Esophagus muscularis mucosa (tissue), 4 donors: ENCODE measurements at regions not wholly inside any gene's neighbourhood (a gene's known extent, or its start where the extent isn't known, plus 50 kb on each side); places are given as distances from the start of the nearest gene placed in this dataset.

ENCODE experiments used
- DNase-seq: peaks from one replicate; pipeline ENCODE4 v3.0.0-alpha.2; 2017; ENCODE audit errors: extremely low spot score
- H3K27ac ChIP-seq, 4 donors: fragments of 200-600 bp; sonication (generic); replicated peaks in 1 of 4; 1 replicate in 3 of 4; 2 replicates in 1 of 4; pipeline ENCODE4 v1.5.1; 2016 to 2019; ENCODE audit warnings: mild to moderate bottlenecking in 1 of 4
- H3K27me3 ChIP-seq, 4 donors: fragments of 200-600 bp; sonication (generic); one replicate each; pipeline versions ENCODE4 v1.5.1 to v1.6.0; 2016 to 2019
- H3K36me3 ChIP-seq, 4 donors: fragments of 200-600 bp; sonication (generic); one replicate each; pipeline ENCODE4 v1.5.1; 2016 to 2019
- H3K4me1 ChIP-seq, 4 donors: fragments of 200-600 bp; sonication (generic); one replicate each; pipeline ENCODE4 v1.5.1; 2016 to 2019
- H3K4me3 ChIP-seq, 4 donors: fragments of 200-600 bp; sonication (generic); 1 replicate in 2 of 4; 2 replicates in 2 of 4; pipeline ENCODE4 v1.5.1; 2016 to 2019; ENCODE audit warnings: mild to moderate bottlenecking in 4 of 4, moderate library complexity in 1 of 4
- H3K9me3 ChIP-seq, 4 donors: fragments of 200-600 bp; sonication (generic); 1 replicate in 3 of 4; 2 replicates in 1 of 4; pipeline ENCODE4 v1.5.1; 2016 to 2019
- EP300 ChIP-seq: sonication (generic); formaldehyde crosslinking; IDR thresholded peaks from one replicate; pipeline ENCODE4 v1.6.1; 2017; ENCODE audit warnings: antibody characterized with exemption
- POLR2A ChIP-seq: fragments of 450-650 bp; IDR thresholded peaks from one replicate; pipeline ENCODE4 v1.6.1; 2017; ENCODE audit warnings: antibody characterized with exemption, moderate library complexity, mild to moderate bottlenecking, low read depth
- POLR2AphosphoS5 ChIP-seq, 2 donors: sonication (generic); formaldehyde crosslinking; IDR thresholded peaks; one replicate each; pipeline ENCODE4 v1.6.1; 2017; ENCODE audit warnings: antibody characterized with exemption in 2 of 2
- WGBS: methylation state at CpG from one replicate; pipeline ENCODE4 v1.1.5; 2018; 5-methylcytosine and 5-hydroxymethylcytosine counted together
- intact Hi-C: fragments of 100-400 bp; cut with DNase I; formaldehyde crosslinking; loops from one replicate; pipeline ENCODE4 v1.15.1; 2023
- TF ChIP-seq, protein P1 (sequence below), 3 experiments: fragments of 200-600 bp in 2 of 3; fragments of 450-650 bp in 1 of 3; sonication (generic) in 2 of 3; IDR thresholded peaks; one replicate each; pipeline ENCODE4 v1.5.1; 2017 to 2019; ENCODE audit warnings: antibody characterized with exemption in 3 of 3, mild to moderate bottlenecking in 2 of 3, moderate library complexity in 1 of 3

GRCh38 chr12:91604897-91605296 is 422.3 kb upstream of the DCN start:
- Histone ChIP-seq H3K27ac (no peak overlapping the region), H3K9me3 (no peaks in the 10 kb centered on the region), H3K27me3 (no peaks in the 10 kb centered on the region), H3K4me1 (peaks cover 0 to 6% (median 0%) of the 10 kb centered on the region in 4 donors), H3K4me3 (no peak overlapping the region), H3K36me3 (no peaks in the 10 kb centered on the region)
- intact Hi-C loops = no loop called here
- 65% methylated on average over 6 of the region's 6 CpGs for WGBS
- no peak for DNase-seq
- TF ChIP-seq EP300 (no peak), POLR2A (no peak), POLR2AphosphoS5 (IDR thresholded peaks at IDR 0.05) (no peak)
- TF ChIP-seq, protein P1, sequence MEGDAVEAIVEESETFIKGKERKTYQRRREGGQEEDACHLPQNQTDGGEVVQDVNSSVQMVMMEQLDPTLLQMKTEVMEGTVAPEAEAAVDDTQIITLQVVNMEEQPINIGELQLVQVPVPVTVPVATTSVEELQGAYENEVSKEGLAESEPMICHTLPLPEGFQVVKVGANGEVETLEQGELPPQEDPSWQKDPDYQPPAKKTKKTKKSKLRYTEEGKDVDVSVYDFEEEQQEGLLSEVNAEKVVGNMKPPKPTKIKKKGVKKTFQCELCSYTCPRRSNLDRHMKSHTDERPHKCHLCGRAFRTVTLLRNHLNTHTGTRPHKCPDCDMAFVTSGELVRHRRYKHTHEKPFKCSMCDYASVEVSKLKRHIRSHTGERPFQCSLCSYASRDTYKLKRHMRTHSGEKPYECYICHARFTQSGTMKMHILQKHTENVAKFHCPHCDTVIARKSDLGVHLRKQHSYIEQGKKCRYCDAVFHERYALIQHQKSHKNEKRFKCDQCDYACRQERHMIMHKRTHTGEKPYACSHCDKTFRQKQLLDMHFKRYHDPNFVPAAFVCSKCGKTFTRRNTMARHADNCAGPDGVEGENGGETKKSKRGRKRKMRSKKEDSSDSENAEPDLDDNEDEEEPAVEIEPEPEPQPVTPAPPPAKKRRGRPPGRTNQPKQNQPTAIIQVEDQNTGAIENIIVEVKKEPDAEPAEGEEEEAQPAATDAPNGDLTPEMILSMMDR (IDR thresholded peaks at IDR 0.05) = no peak

GRCh38 chr12:91603060-91603459 is 420.4 kb upstream of the DCN start:
- Histone ChIP-seq H3K4me1 (peaks cover 0 to 6% (median 0%) of the 10 kb centered on the region in 4 donors), H3K27me3 (no peaks in the 10 kb centered on the region), H3K36me3 (no peaks in the 10 kb centered on the region), H3K27ac (no peak overlapping the region), H3K9me3 (no peaks in the 10 kb centered on the region), H3K4me3 (no peak overlapping the region)
- WGBS = 47% methylated on average over 2 of the region's 2 CpGs
- intact Hi-C loops = no loop called here
- TF ChIP-seq POLR2A (no peak), EP300 (no peak), POLR2AphosphoS5 (IDR thresholded peaks at IDR 0.05) (no peak)
- TF ChIP-seq, protein P1 (IDR thresholded peaks at IDR 0.05) = no peak
- DNase-seq = no peak

- Histone ChIP-seq H3K4me1 (peaks cover 0 to 3% (median 0%) of the 10 kb centered on the region in 4 donors), H3K36me3 (no peaks in the 10 kb centered on the region), H3K9me3 (no peaks in the 10 kb centered on the region), H3K27ac (no peak overlapping the region), H3K4me3 (no peak overlapping the region), H3K27me3 (no peaks in the 10 kb centered on the region)
- no peak for DNase-seq
- intact Hi-C loops = no loop called here
- TF ChIP-seq POLR2AphosphoS5 (IDR thresholded peaks at IDR 0.05) = no peak
- TF ChIP-seq EP300 = no peak
- TF ChIP-seq, protein P1 (IDR thresholded peaks at IDR 0.05) = no peak
- no peak for TF ChIP-seq POLR2A
- 84% methylated on average over 4 of the region's 4 CpGs for WGBS
Measured at GRCh38 chr12:91601054-91601453, 418.4 kb upstream of the DCN start.

- no peaks in the 10 kb centered on the region for H3K4me1 ChIP-seq
- H3K27ac ChIP-seq = no peak overlapping the region
- intact Hi-C loops = no loop called here
- TF ChIP-seq EP300 (no peak), POLR2A (no peak), POLR2AphosphoS5 (IDR thresholded peaks at IDR 0.05) (no peak)
- TF ChIP-seq, protein P1 (IDR thresholded peaks at IDR 0.05) = no peak
- 58% methylated on average over 1 of the region's 1 CpG for WGBS
- H3K4me3 ChIP-seq = no peak overlapping the region
- H3K27me3 ChIP-seq = no peaks in the 10 kb centered on the region
- H3K36me3 ChIP-seq = no peaks in the 10 kb centered on the region
- no peak for DNase-seq
- H3K9me3 ChIP-seq = no peaks in the 10 kb centered on the region
Measured at GRCh38 chr12:91594715-91595114, 412.1 kb upstream of the DCN start.

- no peak for DNase-seq
- Histone ChIP-seq H3K4me1 (no peaks in the 10 kb centered on the region), H3K4me3 (no peak overlapping the region), H3K36me3 (no peaks in the 10 kb centered on the region), H3K27me3 (no peaks in the 10 kb centered on the region), H3K9me3 (no peaks in the 10 kb centered on the region), H3K27ac (no peak overlapping the region)
- intact Hi-C loops = no loop called here
- TF ChIP-seq POLR2A (no peak), EP300 (no peak), POLR2AphosphoS5 (IDR thresholded peaks at IDR 0.05) (no peak)
- TF ChIP-seq, protein P1 (IDR thresholded peaks at IDR 0.05) = no peak
- WGBS = 2% methylated on average over 1 of the region's 1 CpG
Measured at GRCh38 chr12:91591639-91591987, 409.0 kb upstream of the DCN start.
